Mesodermal cell (in vitro differentiated cells): ENCODE measurements at regions not wholly inside any gene's neighbourhood (a gene's known extent, or its start where the extent isn't known, plus 50 kb on each side); places are given as distances from the start of the nearest gene placed in this dataset.
"Not testable (repeated sequence)": the region's sequence is repeated elsewhere in the genome, so short reads cannot be mapped to it uniquely, and the experiment has no call there.

Experiments used
- H3K27ac ChIP-seq: 2 replicates; pipeline ENCODE4 v1.7.0; 2013; ENCODE audit warnings: mild to moderate bottlenecking, low read depth, low read length, moderate library complexity; ENCODE audit not compliant: severe bottlenecking
- H3K36me3 ChIP-seq: 2 replicates; pipeline ENCODE4 v1.7.1; 2013; ENCODE audit warnings: mild to moderate bottlenecking, low read length, moderate library complexity; ENCODE audit not compliant: control insufficient read depth, insufficient read depth
- H3K4me1 ChIP-seq: one replicate; pipeline ENCODE4 v1.7.1; 2013; ENCODE audit warnings: mild to moderate bottlenecking, low read length; ENCODE audit not compliant: insufficient read depth, control insufficient read depth, poor library complexity, severe bottlenecking
- H3K4me3 ChIP-seq: 2 replicates; pipeline ENCODE4 v1.7.0; 2013; ENCODE audit warnings: low read length, control low read depth, mild to moderate bottlenecking; ENCODE audit not compliant: insufficient read depth, poor library complexity, severe bottlenecking; ENCODE audit errors: extremely low read depth
- H3K9me3 ChIP-seq: 2 replicates; pipeline ENCODE4 v1.7.1; 2013; ENCODE audit warnings: mild to moderate bottlenecking, low read length, moderate library complexity; ENCODE audit not compliant: control insufficient read depth
- WGBS, 2 experiments: methylation state at CpG; one replicate each; pipeline ENCODE4 v1.1.5; 2013; ENCODE audit warnings: missing lambda C conversion rate in 2 of 2; ENCODE audit not compliant: insufficient coverage in 2 of 2; 5-methylcytosine and 5-hydroxymethylcytosine counted together

DNA sequence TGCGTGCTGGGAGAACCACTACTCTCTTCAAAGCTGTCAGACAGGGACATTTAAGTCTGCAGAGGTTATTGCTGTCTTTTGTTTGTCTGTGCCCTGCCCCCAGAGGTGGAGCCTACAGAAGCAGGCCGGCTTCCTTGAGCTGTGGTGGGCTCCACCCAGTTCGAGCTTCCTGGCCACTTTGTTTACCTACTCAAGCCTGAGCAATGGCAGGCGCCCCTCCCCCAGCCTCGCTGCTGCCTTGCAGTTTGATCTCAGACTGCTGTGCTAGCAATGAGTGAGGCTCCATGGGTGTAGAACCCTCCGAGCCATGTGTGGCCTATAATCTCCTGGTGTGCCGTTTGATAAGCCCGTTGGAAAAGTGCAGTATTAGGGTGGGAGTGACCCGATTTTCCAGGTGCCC, 542.5 kb upstream of the KLF4 start:
- not testable (repeated sequence) for H3K9me3 ChIP-seq, H3K27ac ChIP-seq, H3K36me3 ChIP-seq, H3K4me1 ChIP-seq, H3K4me3 ChIP-seq
- WGBS, 2 experiments: 75 to 78% methylated on average over 2 to 7 of the region's 9 CpGs

DNA sequence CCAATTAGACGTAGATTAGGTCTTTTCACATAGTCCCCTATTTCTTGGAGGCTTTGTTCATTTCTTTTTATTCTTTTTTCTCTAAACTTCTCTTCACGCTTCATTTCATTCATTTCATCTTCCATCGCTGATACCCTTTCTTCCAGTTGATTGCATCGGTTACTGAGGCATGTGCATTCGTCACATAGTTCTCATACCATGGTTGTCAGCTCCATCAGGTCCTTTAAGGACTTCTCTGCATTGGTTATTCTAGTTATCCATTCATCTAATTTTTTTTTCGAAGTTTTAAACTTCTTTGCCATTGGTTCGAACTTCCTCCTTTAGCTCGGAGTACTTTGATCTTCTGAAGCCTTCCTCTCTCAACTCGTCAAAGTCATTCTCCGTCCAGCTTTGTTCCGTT, 541.7 kb upstream of the KLF4 start:
- 96 to 98% methylated on average over 4 to 5 of the region's 11 CpGs for WGBS, 2 experiments
- H3K36me3 ChIP-seq, H3K4me3 ChIP-seq, H3K4me1 ChIP-seq, H3K27ac ChIP-seq, H3K9me3 ChIP-seq: not testable (repeated sequence)

DNA sequence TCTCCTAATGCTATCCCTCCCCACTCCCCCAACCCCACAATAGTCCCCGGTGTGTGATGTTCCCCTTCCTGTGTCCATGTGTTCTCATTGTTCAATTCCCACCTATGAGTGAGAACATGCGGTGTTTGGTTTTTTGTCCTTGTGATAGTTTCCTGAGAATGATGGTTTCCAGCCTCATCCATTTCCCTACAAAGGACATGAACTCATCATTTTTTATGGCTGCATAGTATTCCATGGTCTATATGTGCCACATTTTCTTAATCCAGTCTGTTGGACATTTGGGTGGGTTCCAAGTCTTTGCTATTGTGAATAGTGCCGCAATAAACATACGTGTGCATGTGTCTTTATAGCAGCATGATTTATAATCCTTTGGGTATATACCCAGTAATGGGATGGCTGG, 537.1 kb upstream of the KLF4 start:
- not testable (repeated sequence) for H3K4me1 ChIP-seq, H3K4me3 ChIP-seq, H3K36me3 ChIP-seq, H3K9me3 ChIP-seq, H3K27ac ChIP-seq
- no CpG with 5 or more reads among the region's 4 CpGs for WGBS, 2 experiments

DNA sequence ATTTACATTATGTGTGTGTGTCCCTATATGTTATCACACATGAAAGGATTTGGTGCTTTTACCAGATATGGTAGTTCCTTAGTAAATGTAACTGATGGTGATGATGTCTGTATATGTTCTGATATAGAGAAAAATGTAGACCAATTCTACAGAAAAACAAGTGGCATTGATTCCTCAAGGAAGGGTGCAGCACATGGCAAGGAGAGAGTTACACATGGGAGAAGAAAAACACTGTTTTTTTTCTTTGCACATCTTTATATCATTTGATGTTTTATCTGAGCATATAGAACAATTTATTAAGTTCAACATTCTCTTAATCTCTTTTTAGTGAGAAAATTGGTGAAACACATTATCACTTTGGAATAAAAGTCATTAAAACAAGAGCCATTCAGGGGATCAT, 535.0 kb upstream of the KLF4 start:
- Histone ChIP-seq H3K4me3 (no peak overlapping the region), H3K36me3 (no peaks in the 10 kb centered on the region), H3K9me3 (no peaks in the 10 kb centered on the region), H3K4me1 (no peaks in the 10 kb centered on the region), H3K27ac (no peak overlapping the region)

DNA sequence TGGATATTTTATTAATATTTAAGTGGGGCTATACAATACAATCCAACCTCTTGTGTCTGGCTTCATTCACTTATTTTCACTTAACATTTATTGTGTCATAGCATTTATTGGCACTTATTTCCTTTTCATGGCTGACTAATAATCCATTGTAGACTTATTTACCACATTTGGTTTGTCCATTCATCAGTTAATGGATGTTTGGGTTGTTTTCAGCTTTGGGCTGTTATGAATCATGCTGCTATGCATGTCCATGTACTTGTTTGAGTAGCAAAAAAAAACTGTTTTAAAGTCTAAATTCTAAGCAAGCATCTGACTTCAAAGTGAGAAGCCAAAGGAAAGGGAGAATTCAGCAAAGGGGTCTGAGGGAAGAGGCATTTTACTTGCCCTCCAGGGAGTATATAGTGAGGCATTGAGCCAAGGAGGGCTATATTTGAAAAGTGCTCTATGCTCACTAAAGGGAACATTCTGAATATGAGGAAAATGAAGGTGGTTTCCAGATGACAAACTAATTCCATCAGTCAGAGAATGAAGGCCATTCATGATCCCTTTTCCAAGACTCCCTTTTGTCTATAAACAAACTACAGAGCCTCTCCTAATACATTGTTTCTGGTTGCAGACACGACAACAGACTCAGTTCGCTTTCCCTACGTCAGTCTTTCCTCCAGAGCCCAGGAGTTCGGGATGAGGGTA, 532.8 kb upstream of the KLF4 start:
- 92 to 100% methylated on average over 3 to 4 of the region's 4 CpGs for WGBS, 2 experiments
- no peaks in the 10 kb centered on the region for H3K36me3 ChIP-seq
- no peak overlapping the region for H3K4me3 ChIP-seq
- no peaks in the 10 kb centered on the region for H3K4me1 ChIP-seq
- H3K27ac ChIP-seq: no peak overlapping the region
- H3K9me3 ChIP-seq: no peaks in the 10 kb centered on the region

DNA sequence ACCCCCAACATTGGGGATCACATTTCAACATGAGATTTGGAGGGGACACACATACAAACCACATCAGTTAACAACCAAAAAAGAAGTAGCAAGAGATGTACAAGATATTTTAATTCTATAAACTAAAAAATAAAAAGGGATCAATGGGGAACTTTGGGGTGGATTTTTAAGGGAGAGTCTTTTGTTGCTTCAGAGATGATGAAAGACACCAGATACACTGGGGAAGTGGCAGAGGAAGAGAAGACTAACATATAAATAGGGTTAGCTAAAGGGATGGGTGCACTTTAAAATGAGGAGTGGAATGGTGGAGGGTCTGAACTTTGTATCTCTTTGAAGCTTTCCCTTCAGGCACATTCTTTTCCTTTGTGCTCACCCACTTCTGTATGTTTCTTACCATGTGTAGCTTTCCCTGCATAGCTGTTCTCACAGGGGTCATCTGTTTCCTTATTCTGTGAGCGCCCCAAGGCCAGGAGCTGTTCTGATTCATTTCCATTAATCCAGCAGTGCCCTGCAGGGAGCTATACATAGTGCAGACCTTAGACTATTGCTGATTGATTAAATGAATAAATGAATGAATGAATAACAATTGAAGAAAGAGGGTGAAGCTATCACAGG, 531.6 kb upstream of the KLF4 start:
- no peak overlapping the region for H3K27ac ChIP-seq
- WGBS, 2 experiments: 100% methylated on average over 1 of the region's 1 CpG; no CpG with 5 or more reads in 1 of the 2 experiments
- no peaks in the 10 kb centered on the region for H3K4me1 ChIP-seq
- no peak overlapping the region for H3K4me3 ChIP-seq
- no peaks in the 10 kb centered on the region for H3K9me3 ChIP-seq
- no peaks in the 10 kb centered on the region for H3K36me3 ChIP-seq

DNA sequence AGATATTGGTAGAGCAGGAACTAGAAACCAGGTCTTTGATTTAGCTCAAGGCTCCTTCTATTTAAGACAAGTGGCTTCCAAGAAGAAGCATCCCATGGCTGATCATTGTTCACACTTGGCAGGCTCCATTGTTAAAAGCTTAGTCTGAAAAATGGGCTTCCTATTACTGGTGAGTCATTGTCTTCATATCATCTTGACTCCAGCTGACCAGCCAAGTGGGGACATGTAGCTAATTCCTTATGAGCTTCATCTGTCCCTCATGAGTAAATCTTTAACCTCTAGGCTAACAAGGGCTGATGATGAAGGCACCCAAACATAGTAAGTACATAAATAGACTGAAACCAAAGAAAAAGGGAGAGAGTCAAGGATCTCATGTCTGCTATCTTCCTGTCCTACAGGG, 530.3 kb upstream of the KLF4 start:
- Histone ChIP-seq H3K9me3 (no peaks in the 10 kb centered on the region), H3K27ac (no peak overlapping the region), H3K4me1 (no peaks in the 10 kb centered on the region), H3K4me3 (no peak overlapping the region), H3K36me3 (no peaks in the 10 kb centered on the region)

DNA sequence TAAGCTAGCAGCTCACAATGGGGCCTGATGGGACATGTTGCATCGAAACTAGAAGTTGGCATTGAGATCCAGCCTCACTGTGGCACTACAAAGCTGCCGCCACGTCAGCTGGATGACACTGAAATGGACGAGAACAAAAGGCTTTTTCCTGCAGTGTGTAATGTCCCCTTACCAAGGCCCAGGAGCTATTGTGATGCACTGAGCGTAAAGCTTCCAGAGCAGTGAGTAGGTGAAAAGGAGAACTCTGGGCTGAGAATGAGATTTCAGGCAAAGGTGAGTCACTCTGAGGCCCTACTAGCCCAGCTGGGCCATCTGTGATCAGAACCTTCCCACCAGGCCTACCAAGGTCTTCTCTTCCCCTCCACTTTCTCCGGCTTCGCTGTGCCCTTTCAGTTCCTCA, 528.1 kb upstream of the KLF4 start:
- Histone ChIP-seq H3K4me1 (no peaks in the 10 kb centered on the region), H3K27ac (no peak overlapping the region), H3K9me3 (no peaks in the 10 kb centered on the region), H3K4me3 (no peak overlapping the region), H3K36me3 (no peaks in the 10 kb centered on the region)
- WGBS, 2 experiments: 83 to 89% methylated on average over 6 to 7 of the region's 7 CpGs

DNA sequence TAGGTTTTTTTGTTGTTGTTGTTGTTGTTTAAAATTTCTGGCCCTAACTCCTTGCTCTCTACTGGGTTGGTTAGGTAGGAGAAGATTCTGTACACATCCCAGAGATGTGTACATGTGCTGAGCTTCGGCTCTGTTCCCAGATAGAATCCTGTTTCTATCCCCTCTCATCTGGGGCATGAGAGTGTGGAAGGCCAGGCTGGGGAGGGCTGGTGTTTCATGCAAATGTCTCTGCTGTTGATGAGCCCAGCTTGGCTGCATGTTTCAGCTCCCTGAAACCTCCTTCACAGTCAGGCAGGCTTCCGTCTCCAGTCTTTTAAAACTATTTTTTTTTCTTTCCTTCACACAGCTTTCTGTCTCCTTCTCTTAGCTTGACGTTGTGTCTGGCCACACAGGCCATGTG, 526.9 kb upstream of the KLF4 start:
- no peaks in the 10 kb centered on the region for H3K36me3 ChIP-seq
- 71 to 85% methylated on average over 2 to 3 of the region's 3 CpGs for WGBS, 2 experiments
- H3K9me3 ChIP-seq: no peaks in the 10 kb centered on the region
- no peaks in the 10 kb centered on the region for H3K4me1 ChIP-seq
- H3K27ac ChIP-seq: no peak overlapping the region
- no peak overlapping the region for H3K4me3 ChIP-seq

DNA sequence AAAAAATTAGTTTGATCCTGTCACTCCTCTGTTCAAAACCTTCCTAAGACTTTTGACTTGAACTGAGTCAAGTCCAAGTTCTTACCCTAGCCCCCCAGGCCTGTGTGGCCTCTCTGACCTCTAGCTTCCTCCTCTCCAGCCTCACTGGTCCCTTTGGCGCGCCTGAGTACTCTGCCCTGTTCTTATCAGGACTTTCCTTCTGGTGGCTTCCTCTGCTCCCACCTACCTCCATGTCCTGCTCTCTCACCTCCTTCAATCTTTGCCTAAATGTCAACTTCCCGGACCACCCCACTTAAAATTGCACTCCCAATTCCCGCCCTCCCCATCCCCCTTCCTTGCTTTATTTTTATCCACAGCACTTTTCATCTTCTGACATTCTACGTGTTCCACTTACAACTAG, 526.1 kb upstream of the KLF4 start:
- H3K27ac ChIP-seq: no peak overlapping the region
- WGBS, 2 experiments: 67 to 91% methylated on average over 1 to 5 of the region's 5 CpGs
- H3K4me1 ChIP-seq: no peaks in the 10 kb centered on the region
- no peaks in the 10 kb centered on the region for H3K36me3 ChIP-seq
- H3K4me3 ChIP-seq: no peak overlapping the region
- no peaks in the 10 kb centered on the region for H3K9me3 ChIP-seq

DNA sequence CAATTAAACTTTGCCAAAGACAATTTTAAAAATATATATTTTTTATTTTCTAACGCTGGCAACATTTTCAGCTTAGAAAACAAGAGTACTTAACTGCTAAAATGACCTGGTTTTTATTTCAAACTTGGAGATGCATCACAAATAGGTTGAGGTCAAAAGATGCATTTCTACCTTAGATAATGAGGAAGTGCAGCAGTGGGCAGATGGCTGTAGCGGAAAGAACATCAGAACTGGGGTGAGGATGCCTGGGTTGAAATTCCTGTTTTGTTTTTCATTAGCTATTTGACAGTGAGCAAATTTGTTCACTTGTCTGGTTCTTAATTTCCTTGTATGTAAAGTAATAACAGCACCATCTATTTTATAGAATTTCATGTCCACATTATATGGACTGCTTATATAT, 524.8 kb upstream of the KLF4 start:
- Histone ChIP-seq H3K36me3 (no peaks in the 10 kb centered on the region), H3K9me3 (no peaks in the 10 kb centered on the region), H3K4me1 (no peaks in the 10 kb centered on the region), H3K27ac (no peak overlapping the region), H3K4me3 (no peak overlapping the region)
- 100% methylated on average over 1 of the region's 2 CpGs; no CpG with 5 or more reads in 1 of the 2 experiments for whole genome bisulfite sequencing, 2 experiments
